ENCODE measurements at regions not wholly inside any gene's neighbourhood (a gene's known extent, or its start where the extent isn't known, plus 50 kb on each side); places are given as distances from the start of the nearest gene placed in this dataset.

DNA sequence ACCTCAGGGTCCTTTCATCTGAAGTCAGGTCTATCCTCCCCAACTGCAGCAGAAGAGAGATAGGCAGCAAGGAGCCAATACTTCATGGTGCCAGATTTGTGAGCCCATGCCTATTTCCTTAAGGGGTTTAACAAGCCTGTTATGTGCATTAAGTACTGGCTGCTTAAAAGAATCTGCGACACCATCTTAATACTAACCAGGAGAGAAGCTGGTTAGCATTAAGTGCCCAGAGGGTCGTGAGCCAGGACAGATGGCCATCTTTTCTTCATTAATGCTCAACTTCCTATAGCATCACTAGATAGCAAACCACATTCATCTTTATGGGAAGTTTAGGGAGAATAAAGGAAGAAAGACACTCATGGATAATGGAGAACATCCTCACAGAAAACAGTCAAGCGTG lies 289.1 kb downstream of the ETAA1 start:
- TF ChIP-seq, protein P1, sequence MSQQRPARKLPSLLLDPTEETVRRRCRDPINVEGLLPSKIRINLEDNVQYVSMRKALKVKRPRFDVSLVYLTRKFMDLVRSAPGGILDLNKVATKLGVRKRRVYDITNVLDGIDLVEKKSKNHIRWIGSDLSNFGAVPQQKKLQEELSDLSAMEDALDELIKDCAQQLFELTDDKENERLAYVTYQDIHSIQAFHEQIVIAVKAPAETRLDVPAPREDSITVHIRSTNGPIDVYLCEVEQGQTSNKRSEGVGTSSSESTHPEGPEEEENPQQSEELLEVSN (IDR thresholded peaks at IDR 0.05; ENCODE audit: borderline replicate concordance, low read depth): no peak
- TF ChIP-seq GATA3 (IDR thresholded peaks at IDR 0.05; ENCODE audit: borderline replicate concordance) (no peak), EHMT2 (IDR thresholded peaks at IDR 0.05; ENCODE audit: low read depth) (no peak), POLR2A (IDR thresholded peaks at IDR 0.05; ENCODE audit: low read length) (no peak), MAFK (IDR thresholded peaks at IDR 0.05; ENCODE audit: partially characterized antibody) (no peak), NFE2L2 (conservative IDR thresholded peaks at IDR 0.05; ENCODE audit: low read length) (no peak), MYC (IDR thresholded peaks at IDR 0.05; ENCODE audit: borderline replicate concordance, low read length) (no peak), RARB (CRISPR knock-in tag; IDR thresholded peaks at IDR 0.05) (no peak), RAD21 (conservative IDR thresholded peaks at IDR 0.05 in 1 of 2, IDR thresholded peaks at IDR 0.05 in 1 of 2) (no peak)
- TF ChIP-seq, protein P2, sequence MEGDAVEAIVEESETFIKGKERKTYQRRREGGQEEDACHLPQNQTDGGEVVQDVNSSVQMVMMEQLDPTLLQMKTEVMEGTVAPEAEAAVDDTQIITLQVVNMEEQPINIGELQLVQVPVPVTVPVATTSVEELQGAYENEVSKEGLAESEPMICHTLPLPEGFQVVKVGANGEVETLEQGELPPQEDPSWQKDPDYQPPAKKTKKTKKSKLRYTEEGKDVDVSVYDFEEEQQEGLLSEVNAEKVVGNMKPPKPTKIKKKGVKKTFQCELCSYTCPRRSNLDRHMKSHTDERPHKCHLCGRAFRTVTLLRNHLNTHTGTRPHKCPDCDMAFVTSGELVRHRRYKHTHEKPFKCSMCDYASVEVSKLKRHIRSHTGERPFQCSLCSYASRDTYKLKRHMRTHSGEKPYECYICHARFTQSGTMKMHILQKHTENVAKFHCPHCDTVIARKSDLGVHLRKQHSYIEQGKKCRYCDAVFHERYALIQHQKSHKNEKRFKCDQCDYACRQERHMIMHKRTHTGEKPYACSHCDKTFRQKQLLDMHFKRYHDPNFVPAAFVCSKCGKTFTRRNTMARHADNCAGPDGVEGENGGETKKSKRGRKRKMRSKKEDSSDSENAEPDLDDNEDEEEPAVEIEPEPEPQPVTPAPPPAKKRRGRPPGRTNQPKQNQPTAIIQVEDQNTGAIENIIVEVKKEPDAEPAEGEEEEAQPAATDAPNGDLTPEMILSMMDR (IDR thresholded peaks at IDR 0.05): no peak
- TF ChIP-seq, protein P3, sequence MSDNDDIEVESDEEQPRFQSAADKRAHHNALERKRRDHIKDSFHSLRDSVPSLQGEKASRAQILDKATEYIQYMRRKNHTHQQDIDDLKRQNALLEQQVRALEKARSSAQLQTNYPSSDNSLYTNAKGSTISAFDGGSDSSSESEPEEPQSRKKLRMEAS (IDR thresholded peaks at IDR 0.05): no peak
- TF ChIP-seq, protein P4, sequence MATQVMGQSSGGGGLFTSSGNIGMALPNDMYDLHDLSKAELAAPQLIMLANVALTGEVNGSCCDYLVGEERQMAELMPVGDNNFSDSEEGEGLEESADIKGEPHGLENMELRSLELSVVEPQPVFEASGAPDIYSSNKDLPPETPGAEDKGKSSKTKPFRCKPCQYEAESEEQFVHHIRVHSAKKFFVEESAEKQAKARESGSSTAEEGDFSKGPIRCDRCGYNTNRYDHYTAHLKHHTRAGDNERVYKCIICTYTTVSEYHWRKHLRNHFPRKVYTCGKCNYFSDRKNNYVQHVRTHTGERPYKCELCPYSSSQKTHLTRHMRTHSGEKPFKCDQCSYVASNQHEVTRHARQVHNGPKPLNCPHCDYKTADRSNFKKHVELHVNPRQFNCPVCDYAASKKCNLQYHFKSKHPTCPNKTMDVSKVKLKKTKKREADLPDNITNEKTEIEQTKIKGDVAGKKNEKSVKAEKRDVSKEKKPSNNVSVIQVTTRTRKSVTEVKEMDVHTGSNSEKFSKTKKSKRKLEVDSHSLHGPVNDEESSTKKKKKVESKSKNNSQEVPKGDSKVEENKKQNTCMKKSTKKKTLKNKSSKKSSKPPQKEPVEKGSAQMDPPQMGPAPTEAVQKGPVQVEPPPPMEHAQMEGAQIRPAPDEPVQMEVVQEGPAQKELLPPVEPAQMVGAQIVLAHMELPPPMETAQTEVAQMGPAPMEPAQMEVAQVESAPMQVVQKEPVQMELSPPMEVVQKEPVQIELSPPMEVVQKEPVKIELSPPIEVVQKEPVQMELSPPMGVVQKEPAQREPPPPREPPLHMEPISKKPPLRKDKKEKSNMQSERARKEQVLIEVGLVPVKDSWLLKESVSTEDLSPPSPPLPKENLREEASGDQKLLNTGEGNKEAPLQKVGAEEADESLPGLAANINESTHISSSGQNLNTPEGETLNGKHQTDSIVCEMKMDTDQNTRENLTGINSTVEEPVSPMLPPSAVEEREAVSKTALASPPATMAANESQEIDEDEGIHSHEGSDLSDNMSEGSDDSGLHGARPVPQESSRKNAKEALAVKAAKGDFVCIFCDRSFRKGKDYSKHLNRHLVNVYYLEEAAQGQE (IDR thresholded peaks at IDR 0.05): no peak
